Naive thymus-derived CD4-positive, alpha-beta T cell (primary cell): ENCODE measurements at regions not wholly inside any gene's neighbourhood (a gene's known extent, or its start where the extent isn't known, plus 50 kb on each side); places are given as distances from the start of the nearest gene placed in this dataset.

Experiments used
- ATAC-seq: fragments of 150-1000 bp; cut with Tn5 transposase; 2 replicates; pipeline ENCODE4 v1.10.0; 2021; ENCODE audit warnings: mild to moderate bottlenecking, moderate library complexity
- CTCF ChIA-PET: fragments of 350-600 bp; sonication (Branson Sonifier 250); formaldehyde crosslinking; loops from one replicate; lab custom pipeline; 2021; ENCODE audit warnings: antibody characterized with exemption; lab: Charles Lee
- POLR2A ChIA-PET: fragments of 350-600 bp; sonication (Branson Sonifier 250); formaldehyde crosslinking; loops from one replicate; lab custom pipeline; 2021; ENCODE audit warnings: antibody characterized with exemption, inconsistent platforms; lab: Charles Lee
- DNase-seq, 9 donors: peaks; one replicate each; pipeline versions ENCODE4 v3.0.0 to v3.0.0-alpha.2; 2020 to 2022; ENCODE audit warnings: mixed read lengths in 1 of 9
- H3K27ac ChIP-seq: one replicate; pipeline ENCODE4 v1.7.0; 2013; ENCODE audit warnings: mild to moderate bottlenecking, low read depth, low read length, moderate library complexity
- H3K27me3 ChIP-seq, 2 donors: one replicate each; pipeline ENCODE4 v1.7.0; 2013; ENCODE audit warnings: low read length in 2 of 2, mild to moderate bottlenecking in 2 of 2, moderate library complexity in 2 of 2; ENCODE audit not compliant: control insufficient read depth in 2 of 2, insufficient read depth in 2 of 2
- H3K36me3 ChIP-seq, 3 experiments: 1 replicate in 2 of 3; 2 replicates in 1 of 3; pipeline ENCODE4 v1.7.0; 2013; ENCODE audit warnings: low read length in 3 of 3, mild to moderate bottlenecking in 3 of 3, moderate library complexity in 1 of 3; ENCODE audit not compliant: insufficient read depth in 3 of 3, control insufficient read depth in 2 of 3
- H3K4me1 ChIP-seq, 2 donors: one replicate each; pipeline ENCODE4 v1.7.0; 2013; ENCODE audit warnings: low read length in 2 of 2, mild to moderate bottlenecking in 2 of 2, moderate library complexity in 1 of 2; ENCODE audit not compliant: control insufficient read depth in 2 of 2, insufficient read depth in 2 of 2
- H3K4me3 ChIP-seq: 2 replicates; pipeline ENCODE4 v1.7.0; 2013; ENCODE audit warnings: mild to moderate bottlenecking, low read length
- H3K9me3 ChIP-seq, 3 experiments: 1 replicate in 2 of 3; 2 replicates in 1 of 3; pipeline ENCODE4 v1.7.0; 2013; ENCODE audit warnings: low read length in 3 of 3; ENCODE audit not compliant: control insufficient read depth in 2 of 3
- H3K27ac Mint-ChIP-seq, 9 donors: one replicate each; pipeline ENCODE4 v1.8.0; 2020 to 2022; ENCODE audit warnings: mixed read lengths in 9 of 9, mild to moderate bottlenecking in 8 of 9, moderate library complexity in 5 of 9, inconsistent platforms in 2 of 9
- H3K27me3 Mint-ChIP-seq, 5 donors: one replicate each; pipeline ENCODE4 v1.8.0; 2021 to 2022; ENCODE audit warnings: mixed read lengths in 5 of 5, mild to moderate bottlenecking in 1 of 5
- H3K36me3 Mint-ChIP-seq, 5 donors: one replicate each; pipeline ENCODE4 v1.8.0; 2020 to 2022; ENCODE audit warnings: mixed read lengths in 5 of 5, mild to moderate bottlenecking in 3 of 5, inconsistent platforms in 1 of 5
- H3K4me1 Mint-ChIP-seq, 7 donors: one replicate each; pipeline ENCODE4 v1.8.0; 2020 to 2022; ENCODE audit warnings: mixed read lengths in 7 of 7, mild to moderate bottlenecking in 3 of 7, inconsistent platforms in 1 of 7
- H3K4me3 Mint-ChIP-seq, 10 donors: one replicate each; pipeline ENCODE4 v1.8.0; 2020 to 2022; ENCODE audit warnings: mild to moderate bottlenecking in 10 of 10, mixed read lengths in 10 of 10, moderate library complexity in 6 of 10, inconsistent platforms in 2 of 10
- H3K9me3 Mint-ChIP-seq, 11 donors: one replicate each; pipeline ENCODE4 v1.8.0; 2020 to 2022; ENCODE audit warnings: mixed read lengths in 11 of 11, mild to moderate bottlenecking in 4 of 11, inconsistent platforms in 1 of 11, moderate library complexity in 1 of 11
- intact Hi-C, 2 donors: fragments of 100-400 bp; cut with micrococcal nuclease; formaldehyde crosslinking; loops; one replicate each; pipeline ENCODE4 v1.15.1; 2023

DNA sequence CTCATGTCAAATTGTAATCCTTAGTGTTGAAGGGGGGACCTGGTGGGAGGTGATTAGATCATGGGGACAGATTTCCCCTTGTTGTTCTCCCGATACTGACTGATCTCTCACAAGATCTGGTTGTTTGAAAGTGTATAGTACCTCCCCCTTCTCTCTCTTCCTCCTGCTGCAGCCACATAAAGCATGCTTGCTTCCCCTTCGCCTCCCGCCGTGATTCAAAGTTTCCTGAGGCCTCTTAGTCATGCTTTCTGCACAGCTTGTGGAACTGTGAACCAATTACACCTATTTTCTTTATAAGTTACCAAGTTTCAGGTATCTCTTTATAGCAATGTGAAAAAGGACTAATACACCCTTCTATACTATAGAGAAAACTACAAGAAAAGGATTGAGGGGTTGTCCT lies 1170.5 kb upstream of the AGA start:
- Histone ChIP-seq H3K9me3 (no peaks in the 10 kb centered on the region), H3K36me3 (no peaks in the 10 kb centered on the region), H3K27me3 (no peaks in the 10 kb centered on the region), H3K27ac (no peak overlapping the region), H3K4me3 (no peak overlapping the region), H3K4me1 (no peaks in the 10 kb centered on the region)
- ATAC-seq (no peak), DNase-seq (no peak)
- Mint-ChIP-seq H3K9me3 (peaks cover 0 to 14% (median 1%) of the 10 kb centered on the region in 11 donors), H3K27ac (no peak overlapping the region), H3K27me3 (no peaks in the 10 kb centered on the region), H3K4me3 (no peak overlapping the region), H3K36me3 (no peaks in the 10 kb centered on the region), H3K4me1 (no peaks in the 10 kb centered on the region)
- POLR2A ChIA-PET, result no interaction called here
- CTCF ChIA-PET, result no interaction called here
- intact Hi-C loops, result no loop called here

DNA sequence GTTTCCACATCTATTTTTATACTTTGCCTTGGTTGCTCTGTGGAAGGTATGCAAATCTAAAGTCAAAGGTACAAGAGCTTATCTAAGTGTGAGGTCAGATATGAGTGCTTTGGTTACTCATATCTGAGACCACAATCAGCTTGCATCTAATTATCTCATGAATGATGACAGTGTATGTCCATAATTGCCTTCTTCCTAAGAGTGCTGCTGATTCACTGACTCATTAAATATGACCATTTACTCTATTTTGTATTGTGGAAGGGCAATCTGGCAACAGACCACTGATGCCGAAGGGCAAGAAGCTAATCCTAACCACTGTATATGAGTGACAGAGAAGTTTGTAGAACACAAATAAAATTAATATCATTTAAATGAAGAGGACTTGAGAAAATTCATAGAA lies 1190.2 kb upstream of the AGA start:
- POLR2A ChIA-PET, result no interaction called here
- Mint-ChIP-seq H3K4me3 (no peak overlapping the region), H3K36me3 (no peaks in the 10 kb centered on the region), H3K9me3 (peaks cover 0 to 19% (median 5%) of the 10 kb centered on the region in 11 donors), H3K27me3 (no peaks in the 10 kb centered on the region), H3K4me1 (no peaks in the 10 kb centered on the region), H3K27ac (no peak overlapping the region)
- H3K27ac ChIP-seq, result no peak overlapping the region
- DNase-seq, result no peak
- ATAC-seq, result no peak
- H3K9me3 ChIP-seq, result no peaks in the 10 kb centered on the region
- H3K4me3 ChIP-seq, result no peak overlapping the region
- CTCF ChIA-PET, result no interaction called here
- H3K36me3 ChIP-seq, result no peaks in the 10 kb centered on the region
- no peaks in the 10 kb centered on the region for H3K4me1 ChIP-seq
- H3K27me3 ChIP-seq, result no peaks in the 10 kb centered on the region
- intact Hi-C loops, result no loop called here

GRCh38 chr4:178633263-178633662 lies 1191.0 kb upstream of the AGA start:
- H3K4me1 Mint-ChIP-seq, result no peaks in the 10 kb centered on the region
- Histone ChIP-seq H3K27ac (no peak overlapping the region), H3K27me3 (no peaks in the 10 kb centered on the region), H3K4me3 (no peak overlapping the region), H3K4me1 (no peaks in the 10 kb centered on the region), H3K36me3 (no peaks in the 10 kb centered on the region), H3K9me3 (no peaks in the 10 kb centered on the region)
- no peaks in the 10 kb centered on the region for H3K27me3 Mint-ChIP-seq
- ChIA-PET CTCF (no interaction called here), POLR2A (no interaction called here)
- no peak overlapping the region for H3K4me3 Mint-ChIP-seq
- no peak for DNase-seq
- no peaks in the 10 kb centered on the region for H3K36me3 Mint-ChIP-seq
- intact Hi-C loops, result no loop called here
- H3K27ac Mint-ChIP-seq, result no peak overlapping the region
- no peak for ATAC-seq
- H3K9me3 Mint-ChIP-seq, result peaks cover 0 to 24% (median 4%) of the 10 kb centered on the region in 11 donors

- Mint-ChIP-seq H3K4me1 (no peaks in the 10 kb centered on the region), H3K9me3 (peaks cover 0 to 21% (median under 1%) of the 10 kb centered on the region in 11 donors), H3K27me3 (no peaks in the 10 kb centered on the region), H3K27ac (no peak overlapping the region), H3K36me3 (no peaks in the 10 kb centered on the region), H3K4me3 (no peak overlapping the region)
- Histone ChIP-seq H3K4me3 (no peak overlapping the region), H3K4me1 (no peaks in the 10 kb centered on the region), H3K27me3 (no peaks in the 10 kb centered on the region), H3K36me3 (no peaks in the 10 kb centered on the region), H3K9me3 (no peaks in the 10 kb centered on the region), H3K27ac (no peak overlapping the region)
- DNase-seq (no peak), ATAC-seq (no peak)
- intact Hi-C loops, result no loop called here
- ChIA-PET POLR2A (no interaction called here), CTCF (no interaction called here)
Observed at GRCh38 chr4:178664621-178665020, 1222.4 kb upstream of the AGA start.

- no peaks in the 10 kb centered on the region for H3K9me3 ChIP-seq
- H3K4me1 ChIP-seq, result no peaks in the 10 kb centered on the region
- Mint-ChIP-seq H3K4me3 (no peak overlapping the region), H3K9me3 (peaks cover 0 to 27% (median 4%) of the 10 kb centered on the region in 11 donors), H3K27ac (no peak overlapping the region), H3K4me1 (no peaks in the 10 kb centered on the region), H3K27me3 (no peaks in the 10 kb centered on the region), H3K36me3 (no peaks in the 10 kb centered on the region)
- no peaks in the 10 kb centered on the region for H3K27me3 ChIP-seq
- H3K36me3 ChIP-seq, result no peaks in the 10 kb centered on the region
- H3K27ac ChIP-seq, result no peak overlapping the region
- CTCF ChIA-PET, result no interaction called here
- intact Hi-C loops, result no loop called here
- POLR2A ChIA-PET, result no interaction called here
- H3K4me3 ChIP-seq, result no peak overlapping the region
- DNase-seq (no peak), ATAC-seq (no peak)
Observed at GRCh38 chr4:178665916-178666315, 1223.7 kb upstream of the AGA start.

DNA sequence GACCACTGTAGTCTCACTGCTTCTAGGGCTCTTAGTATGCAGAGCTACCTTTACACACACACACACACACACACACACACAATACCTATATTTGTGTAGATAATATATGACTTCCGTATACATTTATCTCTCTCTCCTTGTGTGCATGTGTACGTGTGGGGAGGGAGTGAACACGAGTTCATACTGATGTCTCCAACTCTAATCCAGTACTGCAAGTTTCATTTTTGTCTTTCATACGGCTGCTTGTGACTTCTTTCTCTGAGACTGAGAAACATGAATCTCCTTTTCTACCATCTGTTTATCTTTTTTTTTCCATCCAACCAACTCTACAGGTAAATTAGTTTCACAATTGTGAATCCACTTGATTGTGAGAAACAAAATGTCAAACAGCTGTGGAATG lies 1229.5 kb upstream of the AGA start:
- Mint-ChIP-seq H3K9me3 (peaks cover 0 to 24% (median 7%) of the 10 kb centered on the region in 11 donors), H3K27me3 (no peaks in the 10 kb centered on the region), H3K36me3 (no peaks in the 10 kb centered on the region), H3K27ac (no peak overlapping the region), H3K4me1 (no peaks in the 10 kb centered on the region), H3K4me3 (no peak overlapping the region)
- no peaks in the 10 kb centered on the region for H3K9me3 ChIP-seq
- no peak for DNase-seq
- CTCF ChIA-PET, result no interaction called here
- H3K27me3 ChIP-seq, result no peaks in the 10 kb centered on the region
- H3K27ac ChIP-seq, result no peak overlapping the region
- POLR2A ChIA-PET, result no interaction called here
- no peaks in the 10 kb centered on the region for H3K4me1 ChIP-seq
- no peaks in the 10 kb centered on the region for H3K36me3 ChIP-seq
- intact Hi-C loops, result no loop called here
- no peak overlapping the region for H3K4me3 ChIP-seq
- ATAC-seq, result no peak

DNA sequence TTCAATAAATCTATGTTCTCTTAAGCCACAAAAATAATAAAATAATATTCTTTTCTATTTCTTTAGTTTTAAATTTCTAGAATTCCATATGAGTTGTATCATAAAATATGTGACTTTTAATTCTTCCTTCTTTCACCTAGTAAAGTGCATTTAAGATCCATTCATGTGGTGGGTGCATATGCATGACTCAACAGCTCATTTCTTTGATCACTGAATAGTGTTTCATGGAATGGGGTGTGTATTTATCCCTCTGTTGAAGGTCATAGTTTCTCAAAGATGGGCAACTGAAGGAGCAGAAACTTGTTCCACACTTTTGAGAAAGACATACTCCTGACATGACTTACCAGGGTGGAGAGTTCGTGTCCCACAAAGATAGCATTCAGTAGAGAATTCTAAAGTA lies 1230.3 kb upstream of the AGA start:
- Histone ChIP-seq H3K36me3 (no peaks in the 10 kb centered on the region), H3K4me1 (no peaks in the 10 kb centered on the region), H3K4me3 (no peak overlapping the region), H3K27me3 (no peaks in the 10 kb centered on the region), H3K9me3 (no peaks in the 10 kb centered on the region), H3K27ac (no peak overlapping the region)
- POLR2A ChIA-PET, result no interaction called here
- Mint-ChIP-seq H3K27me3 (no peaks in the 10 kb centered on the region), H3K27ac (no peak overlapping the region), H3K36me3 (no peaks in the 10 kb centered on the region), H3K4me3 (no peak overlapping the region), H3K9me3 (peaks cover 0 to 24% (median 7%) of the 10 kb centered on the region in 11 donors), H3K4me1 (no peaks in the 10 kb centered on the region)
- CTCF ChIA-PET, result no interaction called here
- DNase-seq, result no peak
- intact Hi-C loops, result no loop called here
- no peak for ATAC-seq
